Muscle layer of colon (tissue), 2 donors: ENCODE measurements at regions not wholly inside any gene's neighbourhood (a gene's known extent, or its start where the extent isn't known, plus 50 kb on each side); places are given as distances from the start of the nearest gene placed in this dataset.

Source experiments
- H3K27ac ChIP-seq: one replicate; pipeline ENCODE4 v1.7.0; 2013; ENCODE audit warnings: low read depth, mild to moderate bottlenecking, low read length, moderate library complexity
- H3K27me3 ChIP-seq, 2 donors: one replicate each; pipeline ENCODE4 v1.7.0; 2013; ENCODE audit warnings: low read length in 2 of 2, mild to moderate bottlenecking in 2 of 2; ENCODE audit not compliant: insufficient read depth in 2 of 2, control insufficient read depth in 1 of 2
- H3K36me3 ChIP-seq: one replicate; pipeline ENCODE4 v1.7.0; 2013; ENCODE audit warnings: mild to moderate bottlenecking, low read length; ENCODE audit not compliant: insufficient read depth
- H3K4me1 ChIP-seq: one replicate; pipeline ENCODE4 v1.7.0; 2013; ENCODE audit warnings: mild to moderate bottlenecking, low read length; ENCODE audit not compliant: insufficient read depth
- H3K4me3 ChIP-seq, 2 donors: one replicate each; pipeline ENCODE4 v1.7.0; 2013; ENCODE audit warnings: low read length in 2 of 2, low read depth in 1 of 2, mild to moderate bottlenecking in 1 of 2, moderate library complexity in 1 of 2
- H3K9ac ChIP-seq: one replicate; pipeline ENCODE4 v1.7.0; 2013; ENCODE audit warnings: low read length
- H3K9me3 ChIP-seq: one replicate; pipeline ENCODE4 v1.7.0; 2013; ENCODE audit warnings: mild to moderate bottlenecking, low read length
- donor health status: abdominal sarcoma.
- donor health status: Adenocarcinoma of cecum.

GRCh38 chr13:26471807-26472206 lies 85.7 kb upstream of the WASF3 start:
- Histone ChIP-seq H3K27me3 (no peaks in the 10 kb centered on the region), H3K9me3 (no peaks in the 10 kb centered on the region), H3K36me3 (no peaks in the 10 kb centered on the region), H3K4me3 (no peak overlapping the region), H3K4me1 (peaks cover 6% of the 10 kb centered on the region), H3K9ac (no peak overlapping the region), H3K27ac (no peak overlapping the region)

GRCh38 chr13:26473571-26474230 lies 83.8 kb upstream of the WASF3 start:
- Histone ChIP-seq H3K27ac (no peak overlapping the region), H3K27me3 (no peaks in the 10 kb centered on the region), H3K9ac (no peak overlapping the region), H3K4me1 (peaks cover 6% of the 10 kb centered on the region), H3K4me3 (no peak overlapping the region), H3K36me3 (no peaks in the 10 kb centered on the region), H3K9me3 (no peaks in the 10 kb centered on the region)

DNA sequence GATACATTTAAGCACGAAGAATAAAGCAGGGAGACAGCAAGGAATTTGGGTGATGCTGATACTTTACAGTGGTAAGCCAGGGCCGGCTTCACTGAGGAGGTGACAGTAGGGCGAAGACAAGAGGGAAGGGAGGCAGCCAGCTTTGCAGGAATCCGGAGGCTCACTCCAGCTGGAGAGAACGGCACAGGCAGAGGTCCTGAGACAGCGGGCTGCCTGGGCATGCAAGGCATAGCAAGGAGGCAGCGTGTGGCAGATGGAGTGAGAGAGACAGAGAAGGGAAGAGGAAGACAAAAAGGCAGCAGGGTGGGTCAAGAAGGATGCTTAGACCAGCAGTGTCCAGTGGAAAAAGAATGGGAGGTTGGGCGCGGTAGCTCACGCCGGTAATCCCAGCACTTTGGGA lies 83.2 kb upstream of the WASF3 start:
- no peaks in the 10 kb centered on the region for H3K9me3 ChIP-seq
- peaks cover 6% of the 10 kb centered on the region for H3K4me1 ChIP-seq
- no peaks in the 10 kb centered on the region for H3K27me3 ChIP-seq

GRCh38 chr13:26475176-26476110 lies 82.0 kb upstream of the WASF3 start:
- peak overlapping the region; percentile 34 for H3K27ac ChIP-seq
- H3K36me3 ChIP-seq, result no peaks in the 10 kb centered on the region
- H3K4me3 ChIP-seq, result peak overlapping the region in 1 of 2 donors; percentile 35
- H3K9me3 ChIP-seq, result no peaks in the 10 kb centered on the region
- H3K9ac ChIP-seq, result no peak overlapping the region
- H3K27me3 ChIP-seq, result no peaks in the 10 kb centered on the region
- H3K4me1 ChIP-seq, result peaks cover 6% of the 10 kb centered on the region

More for the DNA sequence above, 83.2 kb upstream of the WASF3 start:
- H3K4me3 ChIP-seq, result no peak overlapping the region
- H3K9ac ChIP-seq, result no peak overlapping the region
- no peak overlapping the region for H3K27ac ChIP-seq
- no peaks in the 10 kb centered on the region for H3K36me3 ChIP-seq

DNA sequence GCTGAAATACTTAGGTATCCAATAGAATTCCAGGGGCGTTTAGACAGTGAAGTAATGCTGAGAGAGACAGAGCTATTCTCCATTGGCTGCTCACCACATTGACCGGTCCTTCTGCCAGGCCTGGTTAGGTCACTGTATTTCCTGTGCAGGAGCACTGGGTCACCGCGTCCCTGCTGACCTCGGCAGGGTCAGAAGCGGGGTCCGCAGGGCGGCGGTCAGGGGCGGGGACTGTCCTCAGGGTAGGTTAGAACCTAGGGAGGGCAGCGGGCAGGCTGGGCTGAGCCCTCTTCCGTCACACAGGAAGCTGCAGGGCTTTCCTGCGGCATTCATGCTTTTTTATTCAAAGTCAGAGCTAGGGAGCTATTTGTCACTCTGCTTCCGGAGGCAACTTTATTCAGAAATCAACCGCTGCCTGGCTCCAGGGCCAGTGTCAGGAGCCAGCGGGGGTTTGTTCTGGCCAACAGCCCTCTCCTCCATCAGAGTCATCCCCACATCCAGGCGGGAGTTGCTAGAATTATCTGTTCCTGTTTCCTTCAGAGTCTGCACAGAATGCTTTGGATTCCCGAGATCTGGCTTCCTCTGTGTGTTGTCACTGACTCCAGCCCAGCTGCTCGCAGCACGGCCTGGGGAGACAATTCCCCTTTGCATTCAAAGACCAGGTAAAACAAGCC lies 81.2 kb upstream of the WASF3 start:
- H3K4me1 ChIP-seq, result peaks cover 6% of the 10 kb centered on the region
- H3K9ac ChIP-seq, result no peak overlapping the region
- no peaks in the 10 kb centered on the region for H3K36me3 ChIP-seq
- no peaks in the 10 kb centered on the region for H3K27me3 ChIP-seq
- peak overlapping the region in 1 of 2 donors; percentile 35 for H3K4me3 ChIP-seq
- no peaks in the 10 kb centered on the region for H3K9me3 ChIP-seq
- no peak overlapping the region for H3K27ac ChIP-seq

- Histone ChIP-seq H3K9ac (no peak overlapping the region), H3K27ac (no peak overlapping the region)
Observed at GRCh38 chr13:26476782-26477142, 80.7 kb upstream of the WASF3 start.

GRCh38 chr13:26477681-26478080 lies 79.8 kb upstream of the WASF3 start:
- no peak overlapping the region for H3K9ac ChIP-seq
- H3K27ac ChIP-seq, result no peak overlapping the region
- H3K36me3 ChIP-seq, result no peaks in the 10 kb centered on the region
- peaks cover 11% of the 10 kb centered on the region for H3K4me1 ChIP-seq
- H3K4me3 ChIP-seq, result no peak overlapping the region
- no peaks in the 10 kb centered on the region for H3K27me3 ChIP-seq
- H3K9me3 ChIP-seq, result no peaks in the 10 kb centered on the region

More at GRCh38 chr13:26476782-26477142, 80.7 kb upstream of the WASF3 start:
- no peaks in the 10 kb centered on the region for H3K36me3 ChIP-seq
- H3K9me3 ChIP-seq, result no peaks in the 10 kb centered on the region
- peaks cover 6% of the 10 kb centered on the region for H3K4me1 ChIP-seq
- peak overlapping the region in 1 of 2 donors; percentile 35 for H3K4me3 ChIP-seq
- H3K27me3 ChIP-seq, result no peaks in the 10 kb centered on the region

- Histone ChIP-seq H3K27ac (no peak overlapping the region), H3K27me3 (no peaks in the 10 kb centered on the region), H3K4me1 (peaks cover 13% of the 10 kb centered on the region), H3K9me3 (no peaks in the 10 kb centered on the region), H3K36me3 (no peaks in the 10 kb centered on the region), H3K4me3 (no peak overlapping the region), H3K9ac (no peak overlapping the region)
Observed at GRCh38 chr13:26480246-26480855, 77.1 kb upstream of the WASF3 start.

- Histone ChIP-seq H3K9ac (no peak overlapping the region), H3K4me3 (no peak overlapping the region), H3K27ac (no peak overlapping the region), H3K4me1 (peaks cover 29% of the 10 kb centered on the region), H3K27me3 (no peaks in the 10 kb centered on the region), H3K36me3 (no peaks in the 10 kb centered on the region), H3K9me3 (no peaks in the 10 kb centered on the region)
Observed at GRCh38 chr13:26482451-26483197, 74.9 kb upstream of the WASF3 start.

DNA sequence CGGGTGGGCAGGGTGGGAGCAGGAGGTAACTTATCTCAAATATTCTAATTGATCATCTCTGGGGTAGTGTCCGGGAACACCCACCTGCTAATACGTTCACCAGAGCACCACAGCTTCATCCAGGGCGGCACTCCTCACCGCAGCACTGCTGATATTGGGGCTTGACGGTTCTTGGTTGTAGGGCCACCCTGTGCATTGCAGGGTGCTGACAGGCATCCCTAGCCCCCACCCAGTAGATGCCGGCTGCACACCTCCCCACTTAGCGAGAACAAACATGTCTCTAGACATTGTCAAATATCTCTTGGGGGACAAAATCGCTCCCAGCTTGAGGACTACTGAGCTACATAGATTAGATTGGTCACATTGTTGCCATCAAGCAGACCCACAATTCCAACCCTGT lies 73.9 kb upstream of the WASF3 start:
- H3K9me3 ChIP-seq, result no peaks in the 10 kb centered on the region
- no peak overlapping the region for H3K27ac ChIP-seq
- no peaks in the 10 kb centered on the region for H3K36me3 ChIP-seq
- no peak overlapping the region for H3K9ac ChIP-seq
- H3K4me3 ChIP-seq, result no peak overlapping the region
- peaks cover 30% of the 10 kb centered on the region for H3K4me1 ChIP-seq
- H3K27me3 ChIP-seq, result no peaks in the 10 kb centered on the region
